ENCODE measurements at regions not wholly inside any gene's neighbourhood (a gene's known extent, or its start where the extent isn't known, plus 50 kb on each side); places are given as distances from the start of the nearest gene placed in this dataset.

DNA sequence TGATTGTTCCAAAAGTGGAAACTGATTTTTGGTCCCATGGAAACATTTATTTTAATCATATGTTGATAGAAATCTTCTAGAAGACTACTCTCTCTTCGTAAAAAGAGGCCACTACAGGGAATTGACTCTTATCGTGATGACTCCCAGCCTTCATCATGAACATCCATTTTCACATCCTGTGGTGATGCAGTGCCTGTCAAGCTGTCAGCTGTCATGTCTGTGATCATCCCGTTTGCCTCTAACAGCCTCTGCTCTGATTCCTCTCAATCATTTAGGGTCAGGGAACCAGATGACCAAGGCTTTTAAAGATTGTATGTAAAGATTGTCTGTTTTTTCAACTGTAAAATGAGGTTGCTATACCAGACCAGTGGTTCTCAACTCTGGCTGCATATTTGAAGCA lies 419.0 kb upstream of the MGAT4C start:
- TF ChIP-seq JUN (IDR thresholded peaks at IDR 0.05; ENCODE audit: borderline replicate concordance, insufficient read depth, insufficient read length, low read depth) (no peak), POLR2A (IDR thresholded peaks at IDR 0.05; ENCODE audit: low read depth, low read length) (no peak), FOS (IDR thresholded peaks at IDR 0.05; ENCODE audit: borderline replicate concordance, insufficient read depth, low read length) (no peak)
- H3K9me1 ChIP-seq (replicated peaks; ENCODE audit: control insufficient read depth, extremely low read depth, insufficient read depth, low read length) = no peaks in the 10 kb centered on the region
- CTCF ChIA-PET = no interaction called here
- no peaks in the 10 kb centered on the region for H3K4me1 ChIP-seq (ENCODE audit: control insufficient read depth, extremely low read depth, insufficient read depth, low read length)
- intact Hi-C loops (cut with micrococcal nuclease) (no loop called here), dilution Hi-C loops (cut with MboI; ENCODE audit: extremely low pct_ligation_motif_present, low sequenced_read_pairs) (no loop called here)
- no peaks in the 10 kb centered on the region for H3K36me3 ChIP-seq (ENCODE audit: control insufficient read depth in 2 of 2, extremely low read depth in 1 of 2, insufficient read depth in 2 of 2, low read length in 2 of 2)
- no peak for DNase-seq (ENCODE audit: low read depth, low spot score)
- H3K27ac ChIP-seq (ENCODE audit: insufficient read depth, low read depth, low read length) = no peak overlapping the region
- H2AFZ ChIP-seq (ENCODE audit: low read depth, low read length) = peak overlapping the region; percentile 38
- no peak overlapping the region for H3K4me3 ChIP-seq (replicated peaks in 1 of 3; ENCODE audit: insufficient read depth in 1 of 3, low read depth in 1 of 3, low read length in 3 of 3)
- POLR2A ChIA-PET = no interaction called here
- H3K27me3 ChIP-seq (ENCODE audit: control insufficient read depth in 2 of 2, insufficient read depth in 2 of 2, low read length in 2 of 2) = no peaks in the 10 kb centered on the region
- no peaks in the 10 kb centered on the region for H3K9me3 ChIP-seq (replicated peaks; ENCODE audit: control insufficient read depth, insufficient read depth, low read length)
- H3K9ac ChIP-seq (replicated peaks; ENCODE audit: extremely low read depth, insufficient read depth, low read length) = no peak overlapping the region
- H4K20me1 ChIP-seq (replicated peaks; ENCODE audit: control insufficient read depth, extremely low read depth, insufficient read depth, low read length) = no peaks in the 10 kb centered on the region
- BruUV-seq (replicated peaks) = no TSS peak
- no peak for FAIRE-seq
- H3K79me2 ChIP-seq (ENCODE audit: control insufficient read depth, insufficient read depth, low read length) = no peaks in the 10 kb centered on the region
- no peak overlapping the region for H3K4me2 ChIP-seq (ENCODE audit: insufficient read depth, low read length)

DNA sequence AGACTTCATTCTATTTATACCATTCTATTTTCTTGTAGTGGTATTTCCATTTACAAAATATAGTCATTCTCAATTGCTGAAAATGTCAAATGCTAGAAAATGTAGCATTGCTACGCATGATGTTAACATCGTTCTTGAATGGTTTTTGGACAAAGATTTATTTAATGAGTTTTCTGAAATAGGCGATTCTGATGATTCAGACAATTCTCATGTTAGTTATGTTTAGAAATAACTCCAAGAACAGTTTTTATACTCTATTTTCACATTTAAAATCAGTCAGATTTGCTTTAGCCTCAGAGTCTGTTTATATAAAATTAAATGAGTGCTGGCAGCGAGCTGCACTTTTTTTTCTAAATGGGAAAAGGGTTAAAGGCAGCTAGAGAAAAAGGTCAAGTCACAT lies 414.8 kb upstream of the MGAT4C start:
- H3K36me3 ChIP-seq (ENCODE audit: control insufficient read depth in 2 of 2, extremely low read depth in 1 of 2, insufficient read depth in 2 of 2, low read length in 2 of 2) = no peaks in the 10 kb centered on the region
- H3K79me2 ChIP-seq (ENCODE audit: control insufficient read depth, insufficient read depth, low read length) = no peaks in the 10 kb centered on the region
- no peak overlapping the region for H3K27ac ChIP-seq (ENCODE audit: insufficient read depth, low read depth, low read length)
- no peaks in the 10 kb centered on the region for H3K4me1 ChIP-seq (ENCODE audit: control insufficient read depth, extremely low read depth, insufficient read depth, low read length)
- ChIA-PET POLR2A (no interaction called here), CTCF (no interaction called here)
- dilution Hi-C loops (cut with MboI; ENCODE audit: extremely low pct_ligation_motif_present, low sequenced_read_pairs) = no loop called here
- intact Hi-C loops (cut with micrococcal nuclease) = no loop called here
- no peak for TF ChIP-seq FOS (IDR thresholded peaks at IDR 0.05; ENCODE audit: borderline replicate concordance, insufficient read depth, low read length)
- no peak for TF ChIP-seq POLR2AphosphoS5 (IDR thresholded peaks at IDR 0.05; ENCODE audit: insufficient read depth, low read depth, low read length)
- TF ChIP-seq MYC (IDR thresholded peaks at IDR 0.05; ENCODE audit: low read depth, low read length) = no peak
- no peak for TF ChIP-seq MAX (IDR thresholded peaks at IDR 0.05; ENCODE audit: insufficient read depth, insufficient read length)
- no peak for TF ChIP-seq POLR2A (IDR thresholded peaks at IDR 0.05; ENCODE audit: low read depth, low read length)
- TF ChIP-seq, protein P1, sequence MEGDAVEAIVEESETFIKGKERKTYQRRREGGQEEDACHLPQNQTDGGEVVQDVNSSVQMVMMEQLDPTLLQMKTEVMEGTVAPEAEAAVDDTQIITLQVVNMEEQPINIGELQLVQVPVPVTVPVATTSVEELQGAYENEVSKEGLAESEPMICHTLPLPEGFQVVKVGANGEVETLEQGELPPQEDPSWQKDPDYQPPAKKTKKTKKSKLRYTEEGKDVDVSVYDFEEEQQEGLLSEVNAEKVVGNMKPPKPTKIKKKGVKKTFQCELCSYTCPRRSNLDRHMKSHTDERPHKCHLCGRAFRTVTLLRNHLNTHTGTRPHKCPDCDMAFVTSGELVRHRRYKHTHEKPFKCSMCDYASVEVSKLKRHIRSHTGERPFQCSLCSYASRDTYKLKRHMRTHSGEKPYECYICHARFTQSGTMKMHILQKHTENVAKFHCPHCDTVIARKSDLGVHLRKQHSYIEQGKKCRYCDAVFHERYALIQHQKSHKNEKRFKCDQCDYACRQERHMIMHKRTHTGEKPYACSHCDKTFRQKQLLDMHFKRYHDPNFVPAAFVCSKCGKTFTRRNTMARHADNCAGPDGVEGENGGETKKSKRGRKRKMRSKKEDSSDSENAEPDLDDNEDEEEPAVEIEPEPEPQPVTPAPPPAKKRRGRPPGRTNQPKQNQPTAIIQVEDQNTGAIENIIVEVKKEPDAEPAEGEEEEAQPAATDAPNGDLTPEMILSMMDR (IDR thresholded peaks at IDR 0.05; ENCODE audit: extremely low read depth in 1 of 2, insufficient read depth in 1 of 2, low read depth in 1 of 2, low read length in 2 of 2) = no peak
- TF ChIP-seq EZH2 (IDR thresholded peaks at IDR 0.05; ENCODE audit: borderline replicate concordance, low read depth, low read length, severe bottlenecking) = no peak
- no peak for TF ChIP-seq JUN (IDR thresholded peaks at IDR 0.05; ENCODE audit: borderline replicate concordance, insufficient read depth, insufficient read length, low read depth)
- TF ChIP-seq GATA2 (IDR thresholded peaks at IDR 0.05; ENCODE audit: insufficient read depth, insufficient read length, low read depth, low read length) = no peak
- H3K9me3 ChIP-seq (replicated peaks; ENCODE audit: control insufficient read depth, insufficient read depth, low read length) = no peaks in the 10 kb centered on the region
- no peak overlapping the region for H3K9ac ChIP-seq (replicated peaks; ENCODE audit: extremely low read depth, insufficient read depth, low read length)
- H3K9me1 ChIP-seq (replicated peaks; ENCODE audit: control insufficient read depth, extremely low read depth, insufficient read depth, low read length) = no peaks in the 10 kb centered on the region
- no peak overlapping the region for H3K4me3 ChIP-seq (replicated peaks in 1 of 3; ENCODE audit: insufficient read depth in 1 of 3, low read depth in 1 of 3, low read length in 3 of 3)
- no TSS peak for BruUV-seq (replicated peaks)
- FAIRE-seq (no peak), DNase-seq (ENCODE audit: low read depth, low spot score) (no peak)
- no peak overlapping the region for H2AFZ ChIP-seq (ENCODE audit: low read depth, low read length)
- no peaks in the 10 kb centered on the region for H4K20me1 ChIP-seq (replicated peaks; ENCODE audit: control insufficient read depth, extremely low read depth, insufficient read depth, low read length)
- H3K4me2 ChIP-seq (ENCODE audit: insufficient read depth, low read length) = no peak overlapping the region
- H3K27me3 ChIP-seq (ENCODE audit: control insufficient read depth in 2 of 2, insufficient read depth in 2 of 2, low read length in 2 of 2) = no peaks in the 10 kb centered on the region

Measured in endothelial cell of umbilical vein (primary cell).